Upper lobe of left lung (tissue), 6 donors: ENCODE measurements at regions not wholly inside any gene's neighbourhood (a gene's known extent, or its start where the extent isn't known, plus 50 kb on each side); places are given as distances from the start of the nearest gene placed in this dataset.

Experiments used
- ATAC-seq, 2 donors: fragments of 200-7000 bp; cut with Tn5 transposase; one replicate each; pipeline ENCODE4 v1.9.1; 2022; ENCODE audit warnings: mild to moderate bottlenecking in 2 of 2, moderate library complexity in 2 of 2; ENCODE audit not compliant: low FRiP score in 2 of 2
- DNase-seq, 2 donors: peaks; one replicate each; pipeline ENCODE4 v3.0.0-alpha.2; 2019 to 2020
- H3K27ac ChIP-seq, 4 donors: fragments of 200-600 bp; sonication (generic); one replicate each; pipeline ENCODE4 v1.5.1; 2016 to 2019
- H3K27me3 ChIP-seq, 4 donors: fragments of 200-600 bp; sonication (generic); one replicate each; pipeline ENCODE4 v1.5.1; 2017 to 2019
- H3K36me3 ChIP-seq, 4 donors: fragments of 200-600 bp; sonication (generic); one replicate each; pipeline ENCODE4 v1.5.1; 2016 to 2019
- H3K4me1 ChIP-seq, 4 donors: fragments of 200-600 bp; sonication (generic); one replicate each; pipeline ENCODE4 v1.5.1; 2018 to 2019
- H3K4me3 ChIP-seq, 4 donors: fragments of 200-600 bp; sonication (generic); one replicate each; pipeline ENCODE4 v1.5.1; 2017 to 2019; ENCODE audit warnings: mild to moderate bottlenecking in 2 of 4, moderate library complexity in 1 of 4
- H3K9me3 ChIP-seq, 4 donors: fragments of 200-600 bp; sonication (generic); one replicate each; pipeline ENCODE4 v1.5.1; 2018 to 2019
- CTCF ChIP-seq, 6 experiments: fragments of 450-650 bp in 4 of 6; fragments of 200-600 bp in 2 of 6; sonication (generic) in 2 of 6; IDR thresholded peaks; one replicate each; pipeline ENCODE4 v1.5.1; 2016 to 2019; ENCODE audit warnings: antibody characterized with exemption in 6 of 6
- EP300 ChIP-seq, 4 donors: sonication (generic); formaldehyde crosslinking; IDR thresholded peaks; one replicate each; pipeline ENCODE4 v1.5.1; 2017; ENCODE audit warnings: antibody characterized with exemption in 4 of 4, control low read depth in 2 of 4
- POLR2A ChIP-seq, 4 donors: fragments of 450-650 bp; IDR thresholded peaks; one replicate each; pipeline ENCODE4 v1.5.1; 2016 to 2017; ENCODE audit warnings: antibody characterized with exemption in 4 of 4, mild to moderate bottlenecking in 2 of 4
- POLR2AphosphoS5 ChIP-seq, 2 donors: sonication (generic); formaldehyde crosslinking; IDR thresholded peaks; one replicate each; pipeline ENCODE4 v1.5.1; 2017; ENCODE audit warnings: antibody characterized with exemption in 2 of 2
- WGBS, 2 donors: methylation state at CpG; one replicate each; pipeline ENCODE4 v1.1.5; 2017 to 2018; 5-methylcytosine and 5-hydroxymethylcytosine counted together
- donor health status: DM: no; HTN: no; CAD: no; lungs with moderate emphysema.
- donor health status: DM: no; HTN: yes; CAD: no; lungs with severe emphysema.

GRCh38 chr4:46653842-46654241 is 255.2 kb downstream of the COX7B2 start:
- ATAC-seq (peak in 1 of 2 donors; percentile 65), DNase-seq (no peak)
- Histone ChIP-seq H3K27ac (no peak overlapping the region), H3K4me1 (no peaks in the 10 kb centered on the region), H3K36me3 (no peaks in the 10 kb centered on the region), H3K4me3 (no peak overlapping the region), H3K27me3 (no peaks in the 10 kb centered on the region), H3K9me3 (no peaks in the 10 kb centered on the region)
- TF ChIP-seq POLR2A (IDR thresholded peaks at IDR 0.05), result no peak
- whole genome bisulfite sequencing, 2 donors, result 85 to 94% methylated on average over 2 to 4 of the region's 4 CpGs

GRCh38 chr4:46649390-46649789 is 259.5 kb upstream of the GABRA2 start:
- Histone ChIP-seq H3K36me3 (no peaks in the 10 kb centered on the region), H3K9me3 (no peaks in the 10 kb centered on the region), H3K27me3 (no peaks in the 10 kb centered on the region), H3K27ac (no peak overlapping the region), H3K4me3 (no peak overlapping the region), H3K4me1 (no peaks in the 10 kb centered on the region)
- WGBS, 2 donors, result 61 to 66% methylated on average over 2 of the region's 2 CpGs
- no peak for DNase-seq
- ATAC-seq, result no peak
- TF ChIP-seq CTCF (IDR thresholded peaks at IDR 0.05), result no peak
- no peak for TF ChIP-seq EP300 (IDR thresholded peaks at IDR 0.05)
- TF ChIP-seq POLR2AphosphoS5 (IDR thresholded peaks at IDR 0.05), result no peak
- no peak for TF ChIP-seq POLR2A (IDR thresholded peaks at IDR 0.05)

- no peak for DNase-seq
- H3K27me3 ChIP-seq, result no peaks in the 10 kb centered on the region
Observed at GRCh38 chr4:46648088-46648744, 258.3 kb upstream of the GABRA2 start.

GRCh38 chr4:46645126-46645525 is 255.2 kb upstream of the GABRA2 start:
- TF ChIP-seq POLR2AphosphoS5 (IDR thresholded peaks at IDR 0.05) (no peak), CTCF (IDR thresholded peaks at IDR 0.05) (no peak), EP300 (IDR thresholded peaks at IDR 0.05) (no peak), POLR2A (IDR thresholded peaks at IDR 0.05) (no peak)

More at GRCh38 chr4:46648088-46648744, 258.3 kb upstream of the GABRA2 start:
- Histone ChIP-seq H3K4me1 (no peaks in the 10 kb centered on the region), H3K27ac (no peak overlapping the region), H3K36me3 (no peaks in the 10 kb centered on the region), H3K9me3 (no peaks in the 10 kb centered on the region), H3K4me3 (no peak overlapping the region)
- WGBS, 2 donors, result 29 to 32% methylated on average over 2 of the region's 2 CpGs
- TF ChIP-seq CTCF (IDR thresholded peaks at IDR 0.05) (peak in 1 of 6 experiments; percentile 21), POLR2A (IDR thresholded peaks at IDR 0.05) (no peak), EP300 (IDR thresholded peaks at IDR 0.05) (no peak), POLR2AphosphoS5 (IDR thresholded peaks at IDR 0.05) (no peak)
- ATAC-seq, result peak in 1 of 2 donors; percentile 11

More at GRCh38 chr4:46645126-46645525, 255.2 kb upstream of the GABRA2 start:
- ATAC-seq (no peak), DNase-seq (no peak)
- no peaks in the 10 kb centered on the region for H3K4me1 ChIP-seq
- H3K27ac ChIP-seq, result no peak overlapping the region
- no peaks in the 10 kb centered on the region for H3K27me3 ChIP-seq
- H3K9me3 ChIP-seq, result no peaks in the 10 kb centered on the region
- H3K4me3 ChIP-seq, result no peak overlapping the region
- 65 to 91% methylated on average over 1 of the region's 1 CpG for WGBS, 2 donors
- H3K36me3 ChIP-seq, result no peaks in the 10 kb centered on the region
